Suprapubic skin (tissue), 3 donors: ENCODE measurements at regions not wholly inside any gene's neighbourhood (a gene's known extent, or its start where the extent isn't known, plus 50 kb on each side); places are given as distances from the start of the nearest gene placed in this dataset.

Source experiments
- CTCF ChIP-seq, 2 donors: fragments of 200-600 bp in 1 of 2; fragments of 450-650 bp in 1 of 2; sonication (generic) in 1 of 2; IDR thresholded peaks; one replicate each; pipeline ENCODE4 v1.5.1; 2016 to 2019; ENCODE audit warnings: antibody characterized with exemption in 2 of 2, mild to moderate bottlenecking in 1 of 2, moderate library complexity in 1 of 2
- POLR2AphosphoS5 ChIP-seq, 3 donors: sonication (generic); formaldehyde crosslinking; IDR thresholded peaks; one replicate each; pipeline ENCODE4 v1.6.1; 2017; ENCODE audit warnings: antibody characterized with exemption in 3 of 3

GRCh38 chrX:20441123-20441522 is 174.4 kb upstream of the RPS6KA3 start:
- TF ChIP-seq CTCF (IDR thresholded peaks at IDR 0.05) (no peak), POLR2AphosphoS5 (IDR thresholded peaks at IDR 0.05) (no peak)
